GM12892 (cell line): ENCODE measurements at regions not wholly inside any gene's neighbourhood (a gene's known extent, or its start where the extent isn't known, plus 50 kb on each side); places are given as distances from the start of the nearest gene placed in this dataset.

Source experiments
- DNase-seq: peaks from one replicate; pipeline ENCODE4 v3.0.0; 2011; ENCODE audit not compliant: insufficient read length
- FAIRE-seq: peaks from 2 replicates; lab custom pipeline; 2011; peaks lifted over from hg19 to GRCh38; lab: Jason Lieb, UNC
- POLR2A ChIP-seq: IDR thresholded peaks from 2 replicates; pipeline ENCODE4 v1.6.1; 2011; ENCODE audit warnings: low read depth, low read length, control low read depth
- POLR2AphosphoS5 ChIP-seq: IDR thresholded peaks from 2 replicates; pipeline ENCODE4 v1.6.1; 2011; ENCODE audit warnings: low read depth, low read length, control low read depth
- TAF1 ChIP-seq: IDR thresholded peaks from 2 replicates; pipeline ENCODE4 v1.6.1; 2011; ENCODE audit warnings: low read depth, mild to moderate bottlenecking, control low read depth, low read length, borderline replicate concordance

DNA sequence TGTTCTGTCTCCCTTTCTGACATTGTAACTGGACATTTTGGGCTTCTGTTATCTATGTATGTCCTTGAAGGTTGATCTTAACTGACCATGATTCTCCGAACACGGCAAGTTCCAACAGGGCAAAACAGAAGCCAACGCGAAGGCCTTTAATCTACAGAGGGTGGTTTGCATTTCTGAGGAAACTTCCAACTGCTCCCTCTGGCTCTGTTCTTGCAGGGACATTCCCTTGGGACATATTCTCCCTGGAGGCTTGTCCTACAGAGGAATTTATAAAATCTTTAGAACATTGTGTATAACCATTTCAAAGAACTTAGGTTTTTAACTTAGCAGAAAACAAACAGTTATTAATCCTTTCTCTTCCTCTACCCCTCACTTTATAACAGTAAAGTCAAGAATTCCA lies 189.0 kb upstream of the CDYL start:
- DNase-seq: no peak
- no peak for FAIRE-seq
- TF ChIP-seq POLR2AphosphoS5 (no peak), POLR2A (no peak)

DNA sequence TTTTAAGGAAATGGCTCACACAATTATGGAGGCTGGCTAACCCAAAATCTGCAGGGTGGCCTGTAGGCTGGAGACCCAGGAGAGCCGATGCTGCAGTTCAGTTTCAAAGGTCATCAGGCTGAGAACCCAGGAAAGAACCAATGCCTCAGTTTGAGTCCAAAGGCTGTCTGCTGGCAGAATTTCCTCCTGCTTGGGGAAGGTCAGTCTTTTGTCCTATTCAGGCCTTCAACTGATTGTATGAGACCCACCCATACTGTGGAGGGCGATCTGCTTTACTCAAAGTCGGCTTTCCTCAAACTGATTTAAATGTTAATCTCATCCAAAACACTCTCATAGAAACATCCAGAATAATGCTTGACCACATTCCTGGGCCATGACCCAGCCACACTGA lies 189.7 kb upstream of the CDYL start:
- FAIRE-seq (no peak), DNase-seq (no peak)
- TF ChIP-seq TAF1: no peak
- no peak for TF ChIP-seq POLR2AphosphoS5
- no peak for TF ChIP-seq POLR2A

DNA sequence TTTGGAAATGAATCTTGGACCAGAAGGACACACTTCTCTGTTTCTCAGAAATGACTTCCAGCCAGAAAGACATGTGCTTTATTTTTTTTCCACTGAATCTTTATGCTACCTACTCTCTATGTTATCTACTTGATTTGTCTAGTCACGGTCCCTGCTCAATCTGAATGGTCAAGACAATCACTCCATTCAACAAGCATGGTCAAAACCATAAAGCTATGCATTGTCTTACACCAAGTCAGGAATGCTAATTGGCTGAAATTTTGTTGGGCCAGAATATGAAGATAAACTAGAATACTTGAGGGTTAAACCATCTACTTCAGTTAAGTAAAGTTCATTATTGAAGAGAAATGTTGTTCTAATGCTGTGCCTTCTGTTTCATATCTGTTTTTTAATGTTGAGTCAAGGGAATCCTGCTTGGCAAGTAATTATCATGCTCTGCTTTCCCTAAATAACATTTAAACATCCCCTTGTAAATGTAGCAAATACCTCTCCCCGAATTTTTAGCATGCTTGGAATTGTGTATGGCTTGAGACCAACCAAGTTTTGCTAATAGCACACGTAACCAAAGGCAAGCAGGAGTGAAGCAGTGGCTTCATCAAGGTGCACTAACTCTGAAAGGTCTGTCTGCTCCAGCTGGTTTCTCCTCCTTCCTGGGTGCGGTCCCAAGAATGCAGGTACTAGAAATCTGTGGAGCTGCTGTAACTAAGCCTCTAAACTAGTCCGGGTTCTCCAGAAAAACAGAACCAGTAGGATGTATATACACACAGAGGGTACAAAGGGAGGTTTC lies 190.3 kb upstream of the CDYL start:
- DNase-seq: no peak
- FAIRE-seq: no peak
- TF ChIP-seq POLR2A (no peak), TAF1 (no peak), POLR2AphosphoS5 (no peak)

DNA sequence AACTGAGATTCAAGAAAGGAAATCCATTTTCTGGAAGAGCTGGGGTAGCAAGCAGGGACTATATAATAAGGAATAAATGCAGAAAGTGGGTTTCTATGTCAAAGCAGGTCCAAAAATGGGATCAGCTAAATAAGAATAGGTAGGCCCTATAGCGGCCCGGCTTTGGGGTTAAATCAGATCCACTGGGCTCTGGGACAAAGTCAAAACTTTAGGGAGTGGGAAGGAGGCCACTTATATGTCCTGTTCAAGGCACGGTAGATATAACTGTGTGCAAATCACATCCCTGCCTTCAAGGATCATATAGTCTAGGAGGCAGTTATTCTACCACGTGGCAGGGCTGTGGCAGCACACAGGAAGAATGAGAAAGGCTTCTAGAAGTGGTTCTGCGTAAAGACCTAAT lies 191.4 kb upstream of the CDYL start:
- TF ChIP-seq POLR2AphosphoS5 (no peak), TAF1 (no peak), POLR2A (no peak)

DNA sequence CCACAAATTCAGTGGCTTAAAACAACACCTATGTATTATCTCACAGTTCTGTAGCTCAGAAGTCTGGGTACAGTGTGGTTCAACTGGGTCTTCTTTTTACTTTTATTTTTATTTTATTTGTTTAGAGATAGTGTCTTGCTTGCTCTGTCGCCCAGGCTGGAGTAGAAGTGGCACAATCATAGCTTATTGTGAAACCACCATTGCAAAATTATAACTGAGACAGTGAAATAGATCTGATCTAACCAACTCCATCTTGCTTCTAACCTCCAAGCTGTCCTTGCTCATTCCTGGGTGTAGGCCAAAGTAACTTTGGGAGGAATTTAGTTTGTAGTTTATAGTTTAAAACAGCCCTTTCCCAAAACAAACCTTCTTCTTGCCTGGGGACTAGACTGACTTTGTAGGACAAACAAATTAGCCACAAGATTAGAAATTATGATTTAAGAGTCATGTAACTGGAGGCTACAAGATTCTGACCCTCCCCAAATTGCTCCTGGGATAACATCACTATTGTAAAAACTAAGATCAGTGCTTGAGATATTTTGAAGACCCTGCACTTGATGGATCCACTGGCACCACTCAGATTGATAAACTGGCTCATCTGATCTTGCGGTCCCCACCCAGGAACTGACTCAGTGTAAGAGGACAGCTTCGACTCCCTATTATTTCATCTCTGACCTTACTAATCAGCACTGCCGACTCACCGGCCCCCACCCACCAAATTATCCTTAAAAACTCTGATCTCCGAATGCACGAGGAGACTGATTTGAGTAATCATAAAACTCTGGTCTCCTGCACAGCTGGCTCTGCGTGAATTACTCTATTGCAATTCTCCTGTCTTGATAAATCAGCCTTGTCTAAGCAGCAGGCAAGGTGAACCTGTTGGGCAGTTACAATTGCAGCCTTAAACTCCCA lies 193.4 kb upstream of the CDYL start:
- DNase-seq (no peak), FAIRE-seq (no peak)
- no peak for TF ChIP-seq TAF1
- TF ChIP-seq POLR2A: no peak

More for the DNA sequence above, 191.4 kb upstream of the CDYL start:
- no peak for DNase-seq
- no peak for FAIRE-seq

DNA sequence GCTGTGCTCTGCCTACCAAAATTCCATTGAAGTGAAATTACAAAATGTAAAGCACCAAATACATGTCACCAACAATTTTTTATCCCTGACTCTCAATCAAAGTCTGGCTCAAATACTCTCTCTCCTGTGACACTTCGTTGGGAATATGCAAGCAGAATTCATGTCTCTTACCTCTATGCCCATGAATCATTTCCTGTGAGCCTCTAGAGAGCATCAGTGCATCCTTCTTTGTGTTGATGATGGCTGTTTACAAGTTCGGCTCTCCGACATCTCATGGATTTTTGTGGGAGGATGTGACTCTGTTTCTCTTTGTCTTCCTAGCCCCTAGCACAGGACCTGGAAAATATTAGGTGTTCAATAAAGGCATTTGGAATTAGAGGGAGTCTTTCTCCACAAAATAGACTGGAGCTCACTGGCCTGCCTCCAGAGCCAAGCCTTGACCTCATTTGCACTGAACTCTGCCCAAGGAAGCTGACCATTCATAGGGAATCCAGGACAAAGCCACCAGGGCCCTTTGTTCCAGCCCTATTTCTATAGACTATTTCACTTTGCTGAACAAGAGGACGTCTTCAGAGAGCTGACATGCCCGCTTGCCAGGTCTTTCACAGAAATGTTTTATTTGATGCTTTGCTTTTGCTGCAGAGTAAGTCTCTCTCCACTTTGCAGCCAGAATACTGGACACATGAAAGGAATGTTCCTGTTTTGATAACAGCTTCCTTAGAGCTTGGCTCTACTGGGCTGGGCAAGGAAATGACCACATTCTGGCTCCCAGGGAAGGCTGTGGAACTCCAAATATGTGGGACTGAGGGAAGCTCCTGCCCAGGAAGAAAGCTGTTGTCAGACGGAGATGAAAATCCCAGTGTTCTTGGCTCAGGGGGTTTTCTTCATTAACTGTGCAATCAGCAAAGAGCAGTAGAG lies 194.5 kb upstream of the CDYL start:
- FAIRE-seq (no peak), DNase-seq (no peak)
- TF ChIP-seq POLR2AphosphoS5 (no peak), POLR2A (no peak), TAF1 (no peak)

DNA sequence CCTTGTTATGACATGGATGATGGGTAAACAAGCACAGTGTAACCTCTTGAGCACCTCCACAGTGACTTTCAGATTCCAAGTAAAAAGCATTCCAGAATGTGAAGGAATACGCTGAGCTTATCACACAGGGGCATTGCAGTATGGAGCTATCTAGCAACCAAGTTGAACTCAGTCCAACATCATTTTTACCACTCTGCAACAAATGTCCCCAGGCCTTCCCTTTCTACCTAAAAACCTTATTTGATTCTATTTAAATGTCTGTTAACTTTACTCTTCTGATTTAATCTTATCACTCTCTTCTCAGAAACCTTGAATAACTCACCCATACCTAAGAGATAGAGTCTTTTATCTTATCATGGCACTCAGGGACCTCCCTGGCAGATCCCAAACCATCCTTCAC lies 195.8 kb upstream of the CDYL start:
- TF ChIP-seq POLR2AphosphoS5 (no peak), TAF1 (no peak)
- DNase-seq: no peak
- no peak for FAIRE-seq

DNA sequence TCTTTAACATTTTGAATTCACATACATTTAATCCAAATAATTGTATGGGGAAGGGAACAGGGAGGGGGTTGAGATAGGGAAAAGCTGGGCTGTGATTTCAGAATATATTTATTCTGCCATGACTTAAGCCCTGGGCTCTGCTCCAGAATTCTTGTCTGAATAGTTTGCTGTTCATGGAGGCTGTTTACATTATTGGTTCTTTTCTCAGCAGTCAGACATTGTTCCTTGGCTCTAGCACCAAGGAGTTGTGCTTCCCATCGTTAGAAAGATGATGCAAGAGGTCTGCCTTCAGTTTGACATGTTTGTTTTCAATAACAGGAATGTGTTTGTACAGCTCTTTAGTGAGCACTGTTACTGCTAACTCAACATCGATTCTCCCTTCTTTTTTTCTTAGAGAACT lies 198.8 kb upstream of the CDYL start:
- DNase-seq (no peak), FAIRE-seq (no peak)
- TF ChIP-seq POLR2A (no peak), TAF1 (no peak), POLR2AphosphoS5 (no peak)

DNA sequence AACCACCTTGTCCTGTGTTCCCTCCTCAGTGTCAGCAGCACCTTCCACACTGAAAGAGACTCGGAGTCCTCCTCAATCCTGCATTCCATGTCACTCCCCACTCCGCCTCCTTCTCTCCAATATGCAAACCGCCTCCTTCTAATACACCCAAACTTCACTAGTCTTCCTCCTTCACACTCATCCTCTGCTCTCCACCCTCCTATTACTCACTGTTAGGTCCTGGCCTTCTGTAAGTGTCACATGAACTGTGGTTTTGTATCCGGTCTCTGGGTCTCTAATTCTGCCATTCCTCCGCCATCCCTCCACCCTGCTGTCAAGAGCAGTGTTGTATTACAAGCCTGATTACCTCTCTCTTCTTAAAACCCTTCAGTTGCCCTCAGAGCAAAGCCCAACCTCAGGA lies 200.5 kb upstream of the CDYL start:
- no peak for DNase-seq
- no peak for FAIRE-seq
- TF ChIP-seq POLR2AphosphoS5 (no peak), POLR2A (no peak), TAF1 (no peak)

DNA sequence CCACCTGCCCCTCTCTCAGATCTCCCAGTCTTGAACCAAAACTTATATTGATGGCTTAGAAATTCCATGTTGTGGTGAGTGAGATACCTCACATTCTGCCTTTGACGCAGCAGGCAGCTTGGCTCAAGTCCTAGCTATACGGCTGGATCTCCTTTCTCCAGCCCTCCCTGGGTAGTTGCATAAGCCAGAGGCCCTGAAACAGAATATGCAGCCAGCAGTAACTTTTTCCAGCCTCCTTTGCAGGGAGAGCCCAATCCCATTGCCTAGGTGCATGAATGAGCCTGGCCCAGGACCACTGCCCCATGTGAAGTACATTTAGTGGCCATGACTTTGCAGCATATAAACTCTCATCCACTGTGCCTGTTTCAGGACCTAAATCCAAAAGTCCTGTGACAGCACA lies 202.2 kb upstream of the CDYL start:
- DNase-seq (no peak), FAIRE-seq (no peak)
- TF ChIP-seq TAF1 (no peak), POLR2A (no peak), POLR2AphosphoS5 (no peak)

DNA sequence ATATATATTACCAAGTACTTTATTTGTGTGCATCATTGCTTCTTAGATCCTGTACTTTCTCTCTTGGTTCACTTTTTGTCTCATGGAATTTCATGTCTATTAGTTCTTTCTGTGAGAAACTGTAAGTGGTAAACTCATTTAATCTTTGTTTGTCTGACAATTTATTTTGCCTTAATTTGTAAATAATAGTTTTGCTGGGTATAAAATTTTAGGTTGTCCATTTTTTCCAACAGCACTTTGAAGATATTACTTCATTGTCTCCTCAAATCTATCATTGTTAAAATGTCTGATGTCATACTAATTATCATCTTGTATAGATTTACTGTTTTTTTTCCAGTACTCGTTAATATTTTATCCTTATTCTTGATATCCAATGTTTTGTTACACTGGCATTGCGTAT lies 205.2 kb upstream of the CDYL start:
- DNase-seq (no peak), FAIRE-seq (no peak)
- TF ChIP-seq TAF1 (no peak), POLR2A (no peak), POLR2AphosphoS5 (no peak)
